NCI-H524 treated with DMSO at 0.1 percent for 48 hours (cell line): ENCODE measurements at regions not wholly inside any gene's neighbourhood (a gene's known extent, or its start where the extent isn't known, plus 50 kb on each side); places are given as distances from the start of the nearest gene placed in this dataset.
"Not testable (repeated sequence)": the region's sequence is repeated elsewhere in the genome, so short reads cannot be mapped to it uniquely, and the experiment has no call there.

ENCODE experiments used
- DNase-seq: peaks from one replicate; lab custom pipeline; 2025; lab: John Stamatoyannopoulos, UW

DNA sequence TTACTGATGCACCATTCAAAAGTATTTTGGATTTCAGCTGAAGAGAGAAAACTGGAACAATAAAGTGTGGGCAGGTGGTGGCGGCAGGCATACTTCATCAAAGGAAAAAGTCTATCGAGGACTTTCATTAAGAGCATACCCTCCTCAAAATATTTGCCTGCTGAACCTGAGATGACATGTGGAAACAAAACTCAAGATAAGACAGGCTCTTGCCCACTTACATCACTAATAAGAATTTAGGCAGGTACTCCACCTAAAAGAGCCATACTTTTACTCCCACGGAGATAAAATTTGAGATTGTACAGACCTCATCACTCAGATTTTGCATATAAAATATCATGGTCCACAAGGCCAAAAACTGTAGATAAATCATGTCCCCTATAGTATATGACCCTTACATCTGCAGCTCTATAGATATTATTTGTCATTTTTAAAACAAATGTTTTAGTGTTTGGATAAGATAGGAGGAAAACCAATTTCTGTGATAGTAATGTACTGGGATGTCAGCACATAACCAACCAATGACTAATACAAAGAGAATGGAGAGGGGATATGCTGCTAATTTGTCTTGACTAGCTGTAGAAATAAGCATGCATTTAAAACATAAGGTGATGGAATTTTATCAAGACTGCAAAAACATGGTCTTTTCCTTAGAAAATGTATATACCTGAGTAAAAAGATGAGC, 730.6 kb upstream of the ZNF608 start:
- no peak for DNase-seq

GRCh38 chr5:125477586-125477975, 731.1 kb upstream of the ZNF608 start:
- no peak for DNase-seq

GRCh38 chr5:125478599-125478998, 732.2 kb upstream of the ZNF608 start:
- no peak for DNase-seq

- peak; percentile 94 for DNase-seq
Measured at GRCh38 chr5:125480911-125481310, 734.5 kb upstream of the ZNF608 start.

DNA sequence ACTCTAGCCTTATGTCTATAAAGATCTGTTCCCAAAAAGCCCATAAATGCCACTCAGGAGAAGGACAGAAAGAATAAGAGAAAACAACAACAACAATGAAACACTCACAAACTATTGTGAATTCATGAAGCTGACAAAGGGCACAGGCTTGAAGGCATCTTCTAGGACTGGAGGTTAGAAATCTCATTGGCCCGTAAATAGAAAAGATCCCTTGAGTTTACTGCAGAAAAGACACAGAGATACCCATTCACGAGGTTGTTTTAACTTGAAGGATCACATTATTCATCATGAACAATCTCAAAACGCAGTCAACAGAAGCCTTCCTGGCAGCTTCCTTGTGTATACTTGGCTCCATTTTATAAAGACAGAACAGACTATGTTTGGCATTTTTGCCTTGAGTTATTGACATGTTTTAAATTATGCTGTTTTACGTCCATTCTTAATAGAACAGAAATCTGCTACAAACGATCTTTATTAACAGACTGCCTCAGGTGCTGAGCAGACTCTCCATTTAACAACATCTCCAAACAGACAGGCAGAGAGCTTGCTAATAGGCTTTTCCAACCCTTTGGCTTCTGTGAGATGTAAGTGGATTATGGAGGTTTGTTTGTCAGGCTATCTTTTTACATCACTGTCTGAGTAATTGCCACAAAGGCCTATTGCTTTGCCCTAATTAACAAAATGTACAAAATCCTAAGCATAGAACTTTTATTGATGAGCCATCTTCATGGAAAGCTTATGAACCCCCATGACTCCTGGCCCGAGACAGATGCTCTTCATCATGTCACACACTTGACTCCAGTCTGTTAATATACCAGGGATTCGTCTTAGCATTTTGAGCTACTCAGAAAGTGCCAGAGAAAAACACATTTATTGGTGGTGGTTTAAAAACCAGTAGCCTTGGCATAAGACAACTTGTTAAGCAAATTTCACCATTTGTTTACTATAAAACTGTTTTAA, 735.3 kb upstream of the ZNF608 start:
- DNase-seq, result peak; percentile 94

GRCh38 chr5:125483609-125484008, 737.2 kb upstream of the ZNF608 start:
- DNase-seq, result no peak

DNA sequence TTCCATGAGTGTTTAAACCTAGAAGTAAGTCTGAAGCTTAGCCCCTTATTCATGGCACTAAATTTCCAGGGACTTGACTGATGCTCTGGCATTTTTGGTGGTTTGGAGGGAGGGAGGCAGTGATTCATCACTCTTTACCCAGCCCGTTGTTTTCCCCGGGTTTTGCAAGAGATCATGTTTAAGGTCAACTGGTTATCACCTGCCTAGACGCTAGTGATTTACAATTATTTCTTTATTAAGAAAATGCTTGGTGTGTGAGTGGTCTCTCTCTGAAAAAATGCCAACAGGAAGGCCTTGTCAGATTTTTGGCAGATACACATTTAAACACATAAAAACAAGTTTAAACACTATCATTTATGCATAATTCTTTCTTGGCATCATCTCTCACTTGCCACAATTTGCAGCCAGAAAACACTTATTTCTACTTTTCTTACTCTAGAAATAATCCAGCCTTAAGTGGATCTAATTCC, 737.9 kb upstream of the ZNF608 start:
- DNase-seq, result no peak

- no peak for DNase-seq
Measured at GRCh38 chr5:125484742-125485641, 738.6 kb upstream of the ZNF608 start.

GRCh38 chr5:125485771-125486170, 739.3 kb upstream of the ZNF608 start:
- no peak for DNase-seq

DNA sequence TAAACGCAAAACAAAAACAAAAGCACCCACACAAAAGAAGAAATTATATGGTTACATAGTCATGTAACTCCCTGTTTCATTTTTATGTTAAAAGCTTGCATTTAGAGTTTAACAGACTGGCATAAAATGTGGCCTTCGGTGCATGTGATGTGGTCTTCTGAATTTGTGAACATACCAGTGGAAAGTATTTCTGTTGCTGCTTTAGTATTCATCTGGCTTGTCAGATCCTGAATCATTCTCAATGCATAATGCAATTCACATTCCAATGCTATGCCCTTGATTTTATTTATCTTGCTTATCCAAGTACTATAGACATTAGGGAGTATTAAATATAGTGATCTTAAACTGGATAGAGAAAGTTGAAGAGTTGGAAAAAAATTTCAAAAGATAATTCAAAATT, 740.2 kb upstream of the ZNF608 start:
- DNase-seq, result no peak

- no peak for DNase-seq
Measured at GRCh38 chr5:125487231-125487630, 740.8 kb upstream of the ZNF608 start.

DNA sequence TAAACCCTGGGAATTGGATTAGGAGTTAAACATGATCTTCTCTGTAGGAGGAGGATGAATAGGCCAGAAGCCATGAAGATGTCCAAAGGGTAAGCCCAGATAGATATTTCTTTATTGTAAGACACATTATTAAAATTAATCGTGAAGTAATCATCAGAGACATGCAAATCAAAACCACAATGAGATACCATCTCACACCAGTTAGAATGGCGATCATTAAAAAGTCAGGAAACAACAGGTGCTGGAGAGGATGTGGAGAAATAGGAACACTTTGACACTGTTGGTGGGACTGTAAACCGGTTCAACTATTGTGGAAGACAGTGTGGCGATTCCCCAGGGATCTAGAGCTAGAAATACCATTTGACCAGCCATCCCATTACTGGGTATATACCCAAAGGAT, 741.2 kb upstream of the ZNF608 start:
- not testable (repeated sequence) for DNase-seq

DNA sequence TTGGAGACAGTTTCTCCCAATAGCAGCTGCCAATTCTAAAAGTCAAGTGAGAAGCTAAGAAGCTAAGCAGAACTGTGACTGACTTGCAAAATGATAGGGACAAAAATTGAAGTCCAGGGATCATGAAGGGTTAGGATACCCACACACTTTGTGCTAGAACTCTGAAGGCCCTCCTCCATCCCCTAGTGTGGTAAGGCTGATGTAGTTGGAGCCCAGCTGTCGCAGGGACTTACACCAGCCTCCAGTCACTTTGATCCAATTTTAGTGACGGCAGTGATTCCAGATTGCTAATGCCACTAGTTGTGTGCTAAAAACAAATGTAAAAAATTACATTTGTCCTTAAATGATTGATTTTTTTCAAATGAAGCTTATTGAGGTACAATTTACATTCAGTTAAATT, 742.7 kb upstream of the ZNF608 start:
- no peak for DNase-seq

GRCh38 chr5:125491986-125492492, 745.6 kb upstream of the ZNF608 start:
- no peak for DNase-seq

- DNase-seq, result no peak
Measured at GRCh38 chr5:125492977-125493376, 746.5 kb upstream of the ZNF608 start.

- no peak for DNase-seq
Measured at GRCh38 chr5:125496393-125496792, 750.0 kb upstream of the ZNF608 start.

DNA sequence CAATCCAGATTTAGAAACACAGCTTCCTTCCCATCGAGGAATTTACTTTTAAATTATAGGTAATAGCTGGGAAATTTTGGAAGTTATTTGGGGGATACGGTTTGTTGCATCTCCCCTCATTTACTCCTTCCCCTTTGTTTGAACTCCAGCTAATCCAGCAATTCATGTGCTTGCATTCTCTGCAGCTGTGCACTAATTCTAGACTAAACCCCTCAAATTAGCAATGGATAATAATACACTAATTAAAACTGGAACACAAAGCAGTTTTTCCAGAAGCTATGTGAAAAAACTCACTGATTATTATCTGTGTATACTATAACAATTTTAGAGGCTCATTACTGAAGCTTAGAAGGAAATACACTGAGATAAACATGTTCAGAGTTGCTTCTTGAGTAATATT, 751.2 kb upstream of the ZNF608 start:
- no peak for DNase-seq

GRCh38 chr5:125499636-125500332, 753.3 kb upstream of the ZNF608 start:
- DNase-seq, result no peak

DNA sequence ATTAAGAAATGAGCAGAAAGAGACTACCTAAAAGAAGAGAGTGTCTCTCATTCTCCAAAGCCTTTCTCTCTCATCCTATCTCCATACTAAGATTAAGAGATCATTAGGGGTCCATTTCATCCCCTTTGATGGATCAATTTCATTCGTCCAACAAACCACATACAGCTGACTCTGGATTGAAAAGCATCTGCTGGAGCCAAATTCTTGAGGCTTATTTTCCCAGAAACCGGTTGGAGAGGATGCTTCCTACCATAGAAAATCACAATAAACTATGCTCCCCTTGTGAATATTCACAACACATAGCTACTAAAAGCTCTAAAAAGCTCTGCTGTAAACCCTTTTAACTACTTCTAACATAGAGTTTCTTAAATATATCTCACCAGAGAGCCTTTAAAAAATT, 755.0 kb upstream of the ZNF608 start:
- no peak for DNase-seq

- no peak for DNase-seq
Measured at GRCh38 chr5:125503946-125504345, 757.5 kb upstream of the ZNF608 start.

GRCh38 chr5:125505115-125505514, 758.7 kb upstream of the ZNF608 start:
- no peak for DNase-seq
